Fibroblast of villous mesenchyme (primary cell): ENCODE measurements at regions not wholly inside any gene's neighbourhood (a gene's known extent, or its start where the extent isn't known, plus 50 kb on each side); places are given as distances from the start of the nearest gene placed in this dataset.

Experiments used
- DNase-seq: peaks from one replicate; pipeline ENCODE4 v3.0.0-alpha.2; 2010; ENCODE audit warnings: low read depth
- H3K4me3 ChIP-seq: 2 replicates; pipeline ENCODE4 v1.5.1; 2011; ENCODE audit warnings: low read depth, mild to moderate bottlenecking, low read length
- CTCF ChIP-seq: IDR thresholded peaks from 2 replicates; pipeline ENCODE4 v1.5.1; 2012; ENCODE audit warnings: low read depth, mild to moderate bottlenecking, low read length; ENCODE audit not compliant: insufficient read depth

- no peak for DNase-seq
- no peak for TF ChIP-seq CTCF
- no peak overlapping the region for H3K4me3 ChIP-seq
Measured at GRCh38 chr5:124515497-124516245, 230.8 kb downstream of the ZNF608 start.

- DNase-seq = no peak
- H3K4me3 ChIP-seq = no peak overlapping the region
- no peak for TF ChIP-seq CTCF
Measured at GRCh38 chr5:124514956-124515355, 231.5 kb downstream of the ZNF608 start.

DNA sequence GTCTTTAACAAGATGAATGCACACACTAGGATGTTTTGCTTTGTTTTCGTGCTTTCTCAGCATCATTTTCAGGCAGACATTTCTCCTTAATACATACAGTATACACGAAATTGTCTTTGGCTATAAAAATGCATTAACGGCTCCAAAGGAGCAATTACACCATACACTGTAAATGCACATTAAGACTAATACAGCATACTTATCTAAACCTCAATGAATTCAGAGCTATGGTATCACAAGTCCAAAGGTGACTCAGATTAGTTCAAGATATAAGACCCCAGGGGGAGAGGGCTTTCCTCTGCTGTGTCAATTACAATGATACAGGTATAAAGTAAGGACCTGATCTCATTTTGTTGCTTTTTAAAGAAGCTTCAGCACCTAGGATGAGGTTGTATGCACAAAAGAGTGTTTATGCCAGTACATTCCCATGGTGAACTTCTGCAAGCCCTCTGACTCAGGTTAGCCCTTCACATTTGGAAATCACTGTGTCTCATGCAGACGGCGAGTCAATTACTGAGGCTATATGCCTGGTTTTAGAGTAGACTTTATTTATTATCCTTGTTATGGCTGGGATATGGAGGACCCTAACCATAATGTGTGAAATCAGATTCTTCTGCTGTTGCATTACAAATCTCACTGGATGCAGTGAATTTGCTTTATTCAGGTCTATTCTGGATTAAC lies 233.3 kb downstream of the ZNF608 start:
- no peak overlapping the region for H3K4me3 ChIP-seq
- no peak for DNase-seq
- no peak for TF ChIP-seq CTCF

GRCh38 chr5:124512236-124512635 lies 234.2 kb downstream of the ZNF608 start:
- no peak for DNase-seq
- no peak for TF ChIP-seq CTCF
- no peak overlapping the region for H3K4me3 ChIP-seq

GRCh38 chr5:124511791-124512190 lies 234.6 kb downstream of the ZNF608 start:
- TF ChIP-seq CTCF = no peak
- no peak overlapping the region for H3K4me3 ChIP-seq
- no peak for DNase-seq

GRCh38 chr5:124507688-124508087 lies 238.8 kb downstream of the ZNF608 start:
- no peak for TF ChIP-seq CTCF
- DNase-seq = no peak

More at GRCh38 chr5:124507688-124508087, 238.8 kb downstream of the ZNF608 start:
- H3K4me3 ChIP-seq = no peak overlapping the region
